ENCODE measurements at regions not wholly inside any gene's neighbourhood (a gene's known extent, or its start where the extent isn't known, plus 50 kb on each side); places are given as distances from the start of the nearest gene placed in this dataset.

GRCh38 chr1:208778417-208778816, 534.2 kb upstream of the PLXNA2 start:
- no peak overlapping the region for H3K4me3 ChIP-seq
- DNase-seq = no peak
- peaks cover 0 to 16% (median 0%) of the 10 kb centered on the region in 11 donors for H3K9me3 ChIP-seq
- no peaks in the 10 kb centered on the region for H3K36me3 ChIP-seq
- H3K27me3 ChIP-seq = no peaks in the 10 kb centered on the region
- WGBS, 2 donors = 94 to 95% methylated on average over 6 of the region's 6 CpGs
- ATAC-seq = no peak
- TF ChIP-seq, protein P1, sequence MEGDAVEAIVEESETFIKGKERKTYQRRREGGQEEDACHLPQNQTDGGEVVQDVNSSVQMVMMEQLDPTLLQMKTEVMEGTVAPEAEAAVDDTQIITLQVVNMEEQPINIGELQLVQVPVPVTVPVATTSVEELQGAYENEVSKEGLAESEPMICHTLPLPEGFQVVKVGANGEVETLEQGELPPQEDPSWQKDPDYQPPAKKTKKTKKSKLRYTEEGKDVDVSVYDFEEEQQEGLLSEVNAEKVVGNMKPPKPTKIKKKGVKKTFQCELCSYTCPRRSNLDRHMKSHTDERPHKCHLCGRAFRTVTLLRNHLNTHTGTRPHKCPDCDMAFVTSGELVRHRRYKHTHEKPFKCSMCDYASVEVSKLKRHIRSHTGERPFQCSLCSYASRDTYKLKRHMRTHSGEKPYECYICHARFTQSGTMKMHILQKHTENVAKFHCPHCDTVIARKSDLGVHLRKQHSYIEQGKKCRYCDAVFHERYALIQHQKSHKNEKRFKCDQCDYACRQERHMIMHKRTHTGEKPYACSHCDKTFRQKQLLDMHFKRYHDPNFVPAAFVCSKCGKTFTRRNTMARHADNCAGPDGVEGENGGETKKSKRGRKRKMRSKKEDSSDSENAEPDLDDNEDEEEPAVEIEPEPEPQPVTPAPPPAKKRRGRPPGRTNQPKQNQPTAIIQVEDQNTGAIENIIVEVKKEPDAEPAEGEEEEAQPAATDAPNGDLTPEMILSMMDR (IDR thresholded peaks at IDR 0.05) = no peak
- intact Hi-C loops (cut with DNase I) = no loop called here
- H3K27ac ChIP-seq = no peak overlapping the region
- no peaks in the 10 kb centered on the region for H3K4me1 ChIP-seq

- DNase-seq (no peak), ATAC-seq (no peak)
- intact Hi-C loops (cut with DNase I) = no loop called here
- TF ChIP-seq, protein P1 (IDR thresholded peaks at IDR 0.05) = no peak
- Histone ChIP-seq H3K27me3 (no peaks in the 10 kb centered on the region), H3K9me3 (peaks cover 0 to 16% (median 0%) of the 10 kb centered on the region in 11 donors), H3K4me1 (no peaks in the 10 kb centered on the region), H3K4me3 (no peak overlapping the region), H3K36me3 (no peaks in the 10 kb centered on the region), H3K27ac (no peak overlapping the region)
- 63% methylated on average over 3 of the region's 3 CpGs for WGBS, 2 donors
Observed at GRCh38 chr1:208781391-208782045, 537.3 kb upstream of the PLXNA2 start.

GRCh38 chr1:208782186-208782585, 538.0 kb upstream of the PLXNA2 start:
- intact Hi-C loops (cut with DNase I) = no loop called here

GRCh38 chr1:208785629-208786028, 541.4 kb upstream of the PLXNA2 start:
- TF ChIP-seq, protein P1 (IDR thresholded peaks at IDR 0.05) = no peak
- Histone ChIP-seq H3K27me3 (peaks cover 0 to 3% (median 0%) of the 10 kb centered on the region in 7 donors), H3K4me3 (no peak overlapping the region), H3K27ac (no peak overlapping the region), H3K36me3 (no peaks in the 10 kb centered on the region), H3K4me1 (no peaks in the 10 kb centered on the region), H3K9me3 (no peaks in the 10 kb centered on the region)
- DNase-seq (no peak), ATAC-seq (no peak)
- intact Hi-C loops (cut with DNase I) = no loop called here
- 95 to 97% methylated on average over 1 of the region's 1 CpG for WGBS, 2 donors

More at GRCh38 chr1:208782186-208782585, 538.0 kb upstream of the PLXNA2 start:
- ATAC-seq = no peak
- TF ChIP-seq, protein P1 (IDR thresholded peaks at IDR 0.05) = no peak
- Histone ChIP-seq H3K27me3 (peaks cover 0 to 3% (median 0%) of the 10 kb centered on the region in 7 donors), H3K4me1 (no peaks in the 10 kb centered on the region), H3K9me3 (peaks cover 0 to 16% (median 0%) of the 10 kb centered on the region in 11 donors), H3K36me3 (no peaks in the 10 kb centered on the region), H3K4me3 (no peak overlapping the region), H3K27ac (no peak overlapping the region)
- 75 to 79% methylated on average over 4 of the region's 4 CpGs for WGBS, 2 donors
- DNase-seq = no peak

Data from heart right ventricle (tissue), 16 donors.